ENCODE measurements at regions not wholly inside any gene's neighbourhood (a gene's known extent, or its start where the extent isn't known, plus 50 kb on each side); places are given as distances from the start of the nearest gene placed in this dataset.

DNA sequence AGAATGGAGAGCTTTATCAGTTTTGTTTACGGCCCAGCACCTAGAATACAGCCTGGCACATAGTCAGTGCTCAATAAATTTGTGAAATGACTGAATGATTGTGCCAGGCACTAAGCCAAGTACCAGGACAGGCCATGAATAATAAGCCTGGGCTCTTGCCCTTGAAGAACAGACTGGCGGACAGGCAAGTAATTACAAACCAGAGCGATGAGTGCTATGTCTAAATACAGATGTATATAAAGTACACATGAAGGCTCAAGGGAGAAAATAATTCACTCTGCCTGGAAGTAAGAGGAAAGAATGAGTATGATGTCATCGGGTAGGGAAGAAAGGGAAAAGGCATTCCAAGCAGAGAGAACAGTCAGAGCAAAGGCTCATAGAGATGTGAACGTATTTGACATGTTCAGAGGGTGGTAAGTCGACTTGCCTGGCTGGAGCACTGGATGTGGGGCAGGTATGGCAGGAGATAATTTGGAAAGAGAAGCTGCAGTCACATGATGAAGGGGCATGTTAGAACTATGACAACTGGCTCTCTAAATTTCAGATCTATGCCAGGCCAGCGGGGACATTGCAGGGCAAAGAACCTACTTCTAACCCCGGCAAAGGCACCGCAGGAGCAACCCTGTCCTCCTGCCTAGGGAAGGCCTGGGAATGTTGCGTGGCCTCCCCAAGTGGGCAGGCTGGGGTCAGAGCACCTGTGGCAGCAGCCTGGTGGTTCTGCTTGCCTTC lies 94.9 kb upstream of the EPCAM start:
- Histone ChIP-seq H3K27me3 (ENCODE audit: insufficient read depth, low read length) (no peaks in the 10 kb centered on the region), H3K79me2 (ENCODE audit: insufficient read depth, low read length) (no peaks in the 10 kb centered on the region), H3K9me3 (ENCODE audit: low read length) (no peaks in the 10 kb centered on the region), H3F3A (ENCODE audit: insufficient read depth, low read length) (no peaks in the 10 kb centered on the region), H3K4me2 (ENCODE audit: low read length) (no peak overlapping the region), H3K4me1 (ENCODE audit: insufficient read depth, low read length, severe bottlenecking) (peaks cover 20% of the 10 kb centered on the region), H3K36me3 (ENCODE audit: insufficient read depth, low read length) (no peaks in the 10 kb centered on the region; the same call in 1 of the 2 replicates), H3K4me3 (ENCODE audit: low read depth, low read length, poor library complexity, severe bottlenecking) (no peak overlapping the region), H2AFZ (ENCODE audit: low read length) (no peak overlapping the region), H4K20me1 (ENCODE audit: insufficient read depth, low read length) (no peaks in the 10 kb centered on the region), H3K9ac (ENCODE audit: low read length) (no peak overlapping the region), H3K9me2 (ENCODE audit: low read depth, low read length) (no peaks in the 10 kb centered on the region), H3K27ac (ENCODE audit: low read depth, low read length, poor library complexity, severe bottlenecking) (no peak overlapping the region)
- TF ChIP-seq, protein P1, sequence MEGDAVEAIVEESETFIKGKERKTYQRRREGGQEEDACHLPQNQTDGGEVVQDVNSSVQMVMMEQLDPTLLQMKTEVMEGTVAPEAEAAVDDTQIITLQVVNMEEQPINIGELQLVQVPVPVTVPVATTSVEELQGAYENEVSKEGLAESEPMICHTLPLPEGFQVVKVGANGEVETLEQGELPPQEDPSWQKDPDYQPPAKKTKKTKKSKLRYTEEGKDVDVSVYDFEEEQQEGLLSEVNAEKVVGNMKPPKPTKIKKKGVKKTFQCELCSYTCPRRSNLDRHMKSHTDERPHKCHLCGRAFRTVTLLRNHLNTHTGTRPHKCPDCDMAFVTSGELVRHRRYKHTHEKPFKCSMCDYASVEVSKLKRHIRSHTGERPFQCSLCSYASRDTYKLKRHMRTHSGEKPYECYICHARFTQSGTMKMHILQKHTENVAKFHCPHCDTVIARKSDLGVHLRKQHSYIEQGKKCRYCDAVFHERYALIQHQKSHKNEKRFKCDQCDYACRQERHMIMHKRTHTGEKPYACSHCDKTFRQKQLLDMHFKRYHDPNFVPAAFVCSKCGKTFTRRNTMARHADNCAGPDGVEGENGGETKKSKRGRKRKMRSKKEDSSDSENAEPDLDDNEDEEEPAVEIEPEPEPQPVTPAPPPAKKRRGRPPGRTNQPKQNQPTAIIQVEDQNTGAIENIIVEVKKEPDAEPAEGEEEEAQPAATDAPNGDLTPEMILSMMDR (IDR thresholded peaks at IDR 0.05; ENCODE audit: low read length), result no peak
- TF ChIP-seq EZH2 (IDR thresholded peaks at IDR 0.05; ENCODE audit: borderline replicate concordance, low read length), result no peak

GRCh38 chr2:47272905-47273758 lies 96.0 kb upstream of the EPCAM start:
- no peaks in the 10 kb centered on the region for H3F3A ChIP-seq (ENCODE audit: insufficient read depth, low read length)
- no peaks in the 10 kb centered on the region for H4K20me1 ChIP-seq (ENCODE audit: insufficient read depth, low read length)
- TF ChIP-seq, protein P1 (IDR thresholded peaks at IDR 0.05; ENCODE audit: low read length), result no peak
- no peak for TF ChIP-seq EZH2 (IDR thresholded peaks at IDR 0.05; ENCODE audit: borderline replicate concordance, low read length)
- H2AFZ ChIP-seq (ENCODE audit: low read length), result no peak overlapping the region
- H3K9me3 ChIP-seq (ENCODE audit: low read length), result no peaks in the 10 kb centered on the region
- peaks cover 20% of the 10 kb centered on the region for H3K4me1 ChIP-seq (ENCODE audit: insufficient read depth, low read length, severe bottlenecking)
- no peaks in the 10 kb centered on the region; the same call in 1 of the 2 replicates for H3K36me3 ChIP-seq (ENCODE audit: insufficient read depth, low read length)
- H3K27me3 ChIP-seq (ENCODE audit: insufficient read depth, low read length), result no peaks in the 10 kb centered on the region
- H3K4me2 ChIP-seq (ENCODE audit: low read length), result peak overlapping the region; percentile 75
- no peak overlapping the region; the same call in 1 of the 2 replicates for H3K9ac ChIP-seq (ENCODE audit: low read length)
- no peak overlapping the region for H3K27ac ChIP-seq (ENCODE audit: low read depth, low read length, poor library complexity, severe bottlenecking)
- H3K4me3 ChIP-seq (ENCODE audit: low read depth, low read length, poor library complexity, severe bottlenecking), result peak overlapping the region; percentile 61
- H3K79me2 ChIP-seq (ENCODE audit: insufficient read depth, low read length), result no peaks in the 10 kb centered on the region
- H3K9me2 ChIP-seq (ENCODE audit: low read depth, low read length), result no peaks in the 10 kb centered on the region

DNA sequence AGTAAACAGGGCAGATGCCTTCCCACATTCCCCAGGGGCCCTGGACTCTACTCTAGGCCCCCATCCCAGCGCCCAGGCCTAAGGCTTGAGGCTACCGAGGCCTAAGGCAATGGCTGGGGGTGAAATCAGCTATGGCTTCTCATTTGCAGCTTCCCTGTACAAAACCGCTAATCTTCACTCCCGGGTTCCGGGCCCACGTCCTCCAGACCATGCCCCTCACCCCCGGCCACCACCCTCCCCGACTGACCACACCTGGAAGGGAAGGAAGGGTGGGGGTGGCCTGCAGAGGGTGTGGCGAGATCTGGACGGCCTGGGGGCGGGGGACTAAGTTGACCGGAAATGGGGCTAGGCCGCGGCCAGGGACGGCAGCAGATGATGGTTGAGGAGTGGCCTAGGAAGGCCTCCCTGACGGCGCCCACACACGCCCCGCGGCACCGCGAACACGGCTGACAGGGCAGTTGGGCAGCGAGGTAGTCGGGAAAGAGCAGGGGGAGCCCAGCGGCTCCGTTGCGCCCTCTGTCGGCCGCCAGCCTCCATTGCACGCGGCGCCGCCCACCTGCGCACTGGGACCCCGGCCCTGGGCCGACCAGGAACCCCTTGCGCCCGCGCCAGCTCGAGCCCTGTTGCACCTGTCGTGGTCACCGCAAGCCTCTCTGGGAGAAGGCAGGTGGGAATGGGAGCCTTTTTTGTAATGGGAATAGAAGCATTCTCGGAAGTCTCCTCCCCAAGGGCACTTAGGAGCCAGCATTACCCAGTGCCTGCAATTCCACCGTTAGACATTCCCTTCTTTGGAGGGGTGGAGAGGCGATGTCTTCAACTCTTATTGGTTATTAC lies 95.9 kb upstream of the CALM2 start:
- no peaks in the 10 kb centered on the region for H3K79me2 ChIP-seq (ENCODE audit: insufficient read depth, low read length)
- H3K36me3 ChIP-seq (ENCODE audit: insufficient read depth, low read length), result no peaks in the 10 kb centered on the region
- H3K4me2 ChIP-seq (ENCODE audit: low read length), result peak overlapping the region; percentile 75
- H3K9ac ChIP-seq (ENCODE audit: low read length), result peak overlapping the region; percentile 57; the same call in 1 of the 2 replicates
- no peaks in the 10 kb centered on the region for H3K27me3 ChIP-seq (ENCODE audit: insufficient read depth, low read length)
- no peaks in the 10 kb centered on the region for H3F3A ChIP-seq (ENCODE audit: insufficient read depth, low read length)
- H3K4me1 ChIP-seq (ENCODE audit: insufficient read depth, low read length, severe bottlenecking), result peaks cover 20% of the 10 kb centered on the region
- H3K4me3 ChIP-seq (ENCODE audit: low read depth, low read length, poor library complexity, severe bottlenecking), result peak overlapping the region; percentile 61
- peak overlapping the region; percentile 6 for H3K27ac ChIP-seq (ENCODE audit: low read depth, low read length, poor library complexity, severe bottlenecking)
- TF ChIP-seq, protein P1 (IDR thresholded peaks at IDR 0.05; ENCODE audit: low read length), result peak; percentile 94
- TF ChIP-seq EZH2 (IDR thresholded peaks at IDR 0.05; ENCODE audit: borderline replicate concordance, low read length), result no peak
- no peaks in the 10 kb centered on the region for H3K9me3 ChIP-seq (ENCODE audit: low read length)
- no peaks in the 10 kb centered on the region for H3K9me2 ChIP-seq (ENCODE audit: low read depth, low read length)
- 0 out of 2 replicates have a peak overlapping the region, but pooled peaks have one; percentile 19 for H2AFZ ChIP-seq (ENCODE audit: low read length)
- no peaks in the 10 kb centered on the region for H4K20me1 ChIP-seq (ENCODE audit: insufficient read depth, low read length)
